K562 (cell line): ENCODE measurements at regions not wholly inside any gene's neighbourhood (a gene's known extent, or its start where the extent isn't known, plus 50 kb on each side); places are given as distances from the start of the nearest gene placed in this dataset.

Source experiments
- ATAC-seq: fragments of 200-7000 bp; cut with Tn5 transposase; 3 replicates; pipeline ENCODE4 v1.9.1; 2020; ENCODE audit warnings: moderate library complexity
- BruUV-seq: library from RNA; stranded (reverse); fragments of 400-500 nt; replicated peaks from 2 replicates; lab custom pipeline; 2021; lab: Mats Ljungman, UMichigan
- CTCF ChIA-PET: fragments of 300-600 bp; formaldehyde crosslinking; extraction: SDS; loops from one replicate; lab custom pipeline; 2021; ENCODE audit warnings: low intra/inter-chr PET ratio; lab: Yijun Ruan, JAX
- POLR2A ChIA-PET: fragments of 300-600, 350-650 bp; sonication (Branson Sonifier 250); formaldehyde crosslinking; extraction: SDS; loops from one replicate; lab custom pipeline; 2021; ENCODE audit warnings: antibody characterized with exemption, inconsistent platforms; lab: Yijun Ruan, JAX
- DNase-seq, 4 experiments: peaks; one replicate each; pipeline versions ENCODE4 v3.0.0 to v3.0.0-alpha.2; 2011 to 2018; ENCODE audit warnings: low spot score in 3 of 4, mixed read lengths in 3 of 4; ENCODE audit errors: extremely low read depth in 1 of 4
- FAIRE-seq: peaks from 2 replicates; lab custom pipeline; 2011; peaks lifted over from hg19 to GRCh38; lab: Jason Lieb, UNC
- H2AFZ ChIP-seq: 2 replicates; pipeline ENCODE4 v1.6.0; 2011; ENCODE audit warnings: low read depth, low read length, control low read depth, inconsistent platforms
- H3K27ac ChIP-seq: fragments of 200-600 bp; 3 replicates; pipeline ENCODE4 v1.8.0; 2011; ENCODE audit warnings: low read depth, mild to moderate bottlenecking, control low read depth, inconsistent platforms, low read length, moderate library complexity, mixed read lengths; ENCODE audit errors: extremely low read depth
- H3K27me3 ChIP-seq, 2 experiments: fragments of 300-600 bp in 1 of 2; 2 replicates in 1 of 2; 3 replicates in 1 of 2; pipeline versions ENCODE4 v1.6.0 to v1.8.0; 2011; ENCODE audit warnings: inconsistent platforms in 2 of 2, low read length in 2 of 2, mild to moderate bottlenecking in 1 of 2, mixed read lengths in 1 of 2, moderate library complexity in 1 of 2; ENCODE audit not compliant: control insufficient read depth in 2 of 2, insufficient read depth in 2 of 2
- H3K36me3 ChIP-seq: fragments of 300-600 bp; 3 replicates; pipeline ENCODE4 v1.8.0; 2011; ENCODE audit warnings: mild to moderate bottlenecking, low read length, inconsistent platforms; ENCODE audit not compliant: control insufficient read depth, insufficient read depth
- H3K4me1 ChIP-seq, 2 experiments: fragments of 200-600 bp in 1 of 2; replicated peaks in 1 of 2; 2 replicates in 1 of 2; 3 replicates in 1 of 2; pipeline versions ENCODE4 v1.5.1 to v1.8.0; 2011; ENCODE audit warnings: inconsistent platforms in 2 of 2, low read length in 2 of 2, mild to moderate bottlenecking in 1 of 2, mixed read lengths in 1 of 2, moderate library complexity in 1 of 2; ENCODE audit not compliant: control insufficient read depth in 2 of 2, insufficient read depth in 2 of 2
- H3K4me2 ChIP-seq: 2 replicates; pipeline ENCODE4 v1.6.1; 2011; ENCODE audit warnings: low read length, control low read depth, inconsistent platforms, mixed read lengths; ENCODE audit not compliant: insufficient read depth
- H3K4me3 ChIP-seq: fragments of 200-600 bp; sonication (generic), shearing (Covaris generic); 2 replicates; pipeline ENCODE4 v1.5.1; 2016; ENCODE audit warnings: control low read depth, inconsistent platforms
- H3K79me2 ChIP-seq: fragments of 200-600 bp; 3 replicates; pipeline ENCODE4 v1.8.0; 2011; ENCODE audit warnings: low read length, inconsistent platforms; ENCODE audit not compliant: control insufficient read depth, insufficient read depth
- H3K9ac ChIP-seq, 2 experiments: 2 replicates each; pipeline versions ENCODE4 v1.6.0 to v1.6.1; 2011; ENCODE audit warnings: low read depth in 2 of 2, low read length in 2 of 2, control low read depth in 1 of 2, inconsistent platforms in 1 of 2, mild to moderate bottlenecking in 1 of 2, mixed read lengths in 1 of 2; ENCODE audit not compliant: insufficient read depth in 1 of 2
- H3K9me1 ChIP-seq: one replicate; pipeline ENCODE4 v1.6.0; 2011; ENCODE audit warnings: inconsistent platforms, mild to moderate bottlenecking, low read length, moderate library complexity; ENCODE audit not compliant: control insufficient read depth, insufficient read depth
- H3K9me3 ChIP-seq: replicated peaks from 2 replicates; pipeline ENCODE4 v1.5.1; 2011; ENCODE audit warnings: low read depth, low read length, inconsistent platforms; ENCODE audit not compliant: control insufficient read depth, insufficient read depth
- H4K20me1 ChIP-seq: replicated peaks from 2 replicates; pipeline ENCODE4 v1.6.1; 2011; ENCODE audit warnings: low read length, inconsistent platforms, mixed read lengths; ENCODE audit not compliant: control insufficient read depth, insufficient read depth
- BDP1 ChIP-seq: IDR thresholded peaks from 3 replicates; pipeline ENCODE4 v1.6.1; 2011; ENCODE audit not compliant: insufficient read length, insufficient read depth
- CREM ChIP-seq: IDR thresholded peaks from 2 replicates; pipeline ENCODE4 v1.6.1; 2014; ENCODE audit warnings: antibody characterized with exemption, low read depth
- CTBP1 ChIP-seq: fragments of 450-650 bp; IDR thresholded peaks from 2 replicates; pipeline ENCODE4 v1.6.1; 2016; ENCODE audit warnings: borderline replicate concordance
- E2F3 ChIP-seq: fragments of 250-450 bp; sonication (Bioruptor Pico); IDR thresholded peaks from 2 replicates; pipeline ENCODE4 v1.4.0; 2020; ENCODE audit warnings: mild to moderate bottlenecking
- FOXA3 ChIP-seq, 2 experiments: fragments of 450-650 bp in 1 of 2; sonication (generic) in 1 of 2; formaldehyde crosslinking; IDR thresholded peaks in 1 of 2; conservative IDR thresholded peaks in 1 of 2; 2 replicates each; pipeline versions ENCODE4 v1.4.0 to v1.8.0; 2020 to 2022; ENCODE audit warnings: mild to moderate bottlenecking in 2 of 2, missing genetic modification reagents in 1 of 2
- HOXB6 ChIP-seq: fragments of 250-450 bp; sonication (Bioruptor Pico); IDR thresholded peaks from 2 replicates; pipeline ENCODE4 v1.5.1; 2022; ENCODE audit warnings: mild to moderate bottlenecking, borderline replicate concordance
- KDM2B ChIP-seq: fragments of 250-450 bp; sonication (Bioruptor Pico); IDR thresholded peaks from 2 replicates; pipeline ENCODE4 v1.8.0; 2021; ENCODE audit warnings: mild to moderate bottlenecking, moderate library complexity
- MAFF ChIP-seq: IDR thresholded peaks from 2 replicates; pipeline ENCODE4 v1.6.1; 2012; ENCODE audit warnings: low read length, improper control_type of control experiment
- MAFK ChIP-seq: IDR thresholded peaks from 2 replicates; pipeline ENCODE4 v1.6.1; 2011; ENCODE audit warnings: low read length, improper control_type of control experiment
- MEF2D ChIP-seq: conservative IDR thresholded peaks from 2 replicates; pipeline ENCODE4 v1.6.1; 2016; ENCODE audit warnings: low read depth, missing genetic modification characterization, missing compliant biosample characterization
- MEIS2 ChIP-seq: fragments of 450-650 bp; IDR thresholded peaks from 2 replicates; pipeline ENCODE4 v1.6.1; 2014; ENCODE audit warnings: mild to moderate bottlenecking; ENCODE audit not compliant: partially characterized antibody
- NR2C1 ChIP-seq, 2 experiments: fragments of 450-650 bp; IDR thresholded peaks; 2 replicates each; pipeline ENCODE4 v1.6.1; 2017; ENCODE audit warnings: mild to moderate bottlenecking in 2 of 2, antibody characterized with exemption in 1 of 2, inconsistent platforms in 1 of 2, missing compliant biosample characterization in 1 of 2, missing genetic modification characterization in 1 of 2
- PHTF2 ChIP-seq: fragments of 250-450 bp; sonication (Bioruptor Pico); IDR thresholded peaks from 2 replicates; pipeline ENCODE4 v1.5.0; 2021; ENCODE audit warnings: mild to moderate bottlenecking
- POLR2AphosphoS5 ChIP-seq: IDR thresholded peaks from 2 replicates; pipeline ENCODE4 v1.6.1; 2011; ENCODE audit warnings: mild to moderate bottlenecking, low read depth, low read length, moderate library complexity; ENCODE audit not compliant: control insufficient read depth, insufficient read depth
- THRA ChIP-seq: fragments of 450-650 bp; IDR thresholded peaks from 2 replicates; pipeline ENCODE4 v1.6.1; 2017; ENCODE audit warnings: mild to moderate bottlenecking, moderate library complexity
- ZBTB1 ChIP-seq: sonication (generic); formaldehyde crosslinking; IDR thresholded peaks from 2 replicates; pipeline ENCODE4 v1.8.1; 2023; ENCODE audit warnings: missing genetic modification reagents, low read depth, mild to moderate bottlenecking, borderline replicate concordance
- ZBTB17 ChIP-seq: fragments of 450-650 bp; formaldehyde crosslinking; IDR thresholded peaks from 2 replicates; pipeline ENCODE4 v1.4.0; 2020; ENCODE audit warnings: mild to moderate bottlenecking
- ZNF263 ChIP-seq: sonication (generic); formaldehyde crosslinking; IDR thresholded peaks from 2 replicates; pipeline ENCODE4 v1.8.0; 2022; ENCODE audit warnings: mild to moderate bottlenecking, missing genetic modification reagents, borderline replicate concordance
- ZNF282 ChIP-seq: sonication (generic); formaldehyde crosslinking; IDR thresholded peaks from 2 replicates; pipeline ENCODE4 v1.8.1; 2023; ENCODE audit warnings: missing genetic modification reagents
- in situ Hi-C: fragments of 300-500 bp; cut with MboI; formaldehyde crosslinking; loops from 4 replicates; pipeline ENCODE4 v1.15.0; 2018; ENCODE audit warnings: inconsistent platforms, mixed read lengths
- intact Hi-C: fragments of 100-400 bp; cut with micrococcal nuclease; formaldehyde crosslinking; loops from 2 replicates; pipeline ENCODE4 v1.14.2; 2022

- intact Hi-C loops, result no loop called here
- in situ Hi-C loops, result no loop called here
Observed at GRCh38 chr20:40343390-40343789, 345.6 kb downstream of the MAFB start.

More at GRCh38 chr20:40343390-40343789, 345.6 kb downstream of the MAFB start:
- no peaks in the 10 kb centered on the region for H3K9me1 ChIP-seq
- no peak for DNase-seq
- no peak for TF ChIP-seq ZNF263
- TF ChIP-seq CREM, result no peak
- no peak for TF ChIP-seq ZBTB1 (CRISPR knock-in tag)
- no peak for TF ChIP-seq KDM2B
- no peak for TF ChIP-seq MEF2D (tag)
- no peak for TF ChIP-seq ZNF282
- no peak for TF ChIP-seq NR2C1 (IDR thresholded peaks at IDR 0.05)
- no peak for TF ChIP-seq NR2C1 (tag; IDR thresholded peaks at IDR 0.05)
- no peak for TF ChIP-seq THRA
- no peak for TF ChIP-seq PHTF2 (CRISPR knock-in tag)
- TF ChIP-seq BDP1, result no peak
- TF ChIP-seq MAFK, result no peak
- no peak for TF ChIP-seq POLR2AphosphoS5
- TF ChIP-seq HOXB6 (CRISPR knock-in tag), result no peak
- TF ChIP-seq E2F3 (CRISPR knock-in tag), result no peak
- no peak for TF ChIP-seq ZBTB17
- no peak for TF ChIP-seq CTBP1
- no peak for TF ChIP-seq FOXA3 (CRISPR knock-in tag; conservative IDR thresholded peaks at IDR 0.05 in 1 of 2, IDR thresholded peaks at IDR 0.05 in 1 of 2)
- no peak for TF ChIP-seq MEIS2
- TF ChIP-seq MAFF, result no peak
- BruUV-seq, result no TSS peak
- H3K4me1 ChIP-seq, result no peaks in the 10 kb centered on the region
- H2AFZ ChIP-seq, result no peak overlapping the region
- no peaks in the 10 kb centered on the region for H3K27me3 ChIP-seq
- H3K27ac ChIP-seq, result no peak overlapping the region
- no peaks in the 10 kb centered on the region for H3K36me3 ChIP-seq
- no peak for ATAC-seq
- no peak overlapping the region for H3K9ac ChIP-seq
- no peaks in the 10 kb centered on the region for H3K79me2 ChIP-seq
- FAIRE-seq, result no peak
- ChIA-PET POLR2A (no interaction called here), CTCF (no interaction called here)
- H4K20me1 ChIP-seq, result no peaks in the 10 kb centered on the region
- H3K4me2 ChIP-seq, result no peak overlapping the region
- H3K4me3 ChIP-seq, result no peak overlapping the region
- no peaks in the 10 kb centered on the region for H3K9me3 ChIP-seq
